ENCODE measurements at regions not wholly inside any gene's neighbourhood (a gene's known extent, or its start where the extent isn't known, plus 50 kb on each side); places are given as distances from the start of the nearest gene placed in this dataset.
A peak's percentile ranks its signal among the peaks of the same experiment; 100 is the strongest.

DNA sequence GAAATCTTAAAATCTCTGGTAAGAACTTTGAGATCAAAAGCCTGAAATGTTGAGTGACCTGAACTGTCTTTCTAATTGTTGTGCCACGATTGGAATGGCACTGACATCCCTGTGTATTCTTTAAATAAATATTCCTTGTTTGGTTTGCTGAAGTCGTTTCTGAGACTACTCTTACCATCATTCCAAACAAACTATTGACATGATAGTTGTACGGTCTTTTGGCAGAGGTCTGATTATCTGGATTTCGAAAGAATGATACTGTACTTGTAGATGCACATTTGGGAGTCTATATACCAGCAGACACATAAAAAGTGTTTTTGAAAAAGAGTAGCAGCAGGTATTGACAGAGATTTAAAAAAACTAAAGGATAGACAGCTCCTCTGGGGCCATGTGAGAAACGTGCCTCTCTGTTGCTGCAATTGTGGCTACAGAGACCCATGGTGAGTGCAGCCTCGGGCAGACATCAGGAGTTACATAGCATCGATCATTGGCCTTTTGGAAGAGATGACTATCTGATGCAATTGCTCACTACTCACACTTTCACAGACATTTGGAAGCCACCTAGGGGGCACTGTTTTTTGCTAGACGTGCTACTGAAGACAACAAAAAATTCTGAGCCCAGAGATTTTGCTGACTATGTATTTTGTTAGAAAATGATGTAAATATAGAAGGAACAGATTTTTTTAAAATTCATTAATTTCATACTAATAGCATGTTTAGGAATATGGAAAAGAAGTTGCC, 464.5 kb downstream of the KCNT2 start:
- no peak for TF ChIP-seq EZH2 (IDR thresholded peaks at IDR 0.05; ENCODE audit: borderline replicate concordance)
- TF ChIP-seq, protein P1, sequence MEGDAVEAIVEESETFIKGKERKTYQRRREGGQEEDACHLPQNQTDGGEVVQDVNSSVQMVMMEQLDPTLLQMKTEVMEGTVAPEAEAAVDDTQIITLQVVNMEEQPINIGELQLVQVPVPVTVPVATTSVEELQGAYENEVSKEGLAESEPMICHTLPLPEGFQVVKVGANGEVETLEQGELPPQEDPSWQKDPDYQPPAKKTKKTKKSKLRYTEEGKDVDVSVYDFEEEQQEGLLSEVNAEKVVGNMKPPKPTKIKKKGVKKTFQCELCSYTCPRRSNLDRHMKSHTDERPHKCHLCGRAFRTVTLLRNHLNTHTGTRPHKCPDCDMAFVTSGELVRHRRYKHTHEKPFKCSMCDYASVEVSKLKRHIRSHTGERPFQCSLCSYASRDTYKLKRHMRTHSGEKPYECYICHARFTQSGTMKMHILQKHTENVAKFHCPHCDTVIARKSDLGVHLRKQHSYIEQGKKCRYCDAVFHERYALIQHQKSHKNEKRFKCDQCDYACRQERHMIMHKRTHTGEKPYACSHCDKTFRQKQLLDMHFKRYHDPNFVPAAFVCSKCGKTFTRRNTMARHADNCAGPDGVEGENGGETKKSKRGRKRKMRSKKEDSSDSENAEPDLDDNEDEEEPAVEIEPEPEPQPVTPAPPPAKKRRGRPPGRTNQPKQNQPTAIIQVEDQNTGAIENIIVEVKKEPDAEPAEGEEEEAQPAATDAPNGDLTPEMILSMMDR (IDR thresholded peaks at IDR 0.05; ENCODE audit: poor library complexity) = peak; percentile 10
